Panc1 (cell line): ENCODE measurements at regions not wholly inside any gene's neighbourhood (a gene's known extent, or its start where the extent isn't known, plus 50 kb on each side); places are given as distances from the start of the nearest gene placed in this dataset.

Experiments
- ATAC-seq: fragments of 200-7000 bp; cut with Tn5 transposase; 2 replicates; pipeline ENCODE4 v1.9.1; 2020; ENCODE audit warnings: mild to moderate bottlenecking, moderate library complexity
- BruUV-seq: library from RNA; stranded (reverse); fragments of 400-500 nt; replicated peaks from 2 replicates; lab custom pipeline; 2021; lab: Mats Ljungman, UMichigan
- CTCF ChIA-PET: fragments of 300-600 bp; sonication (Branson Sonifier 250); formaldehyde crosslinking; loops from one replicate; lab custom pipeline; 2022; ENCODE audit warnings: antibody characterized with exemption; lab: Charles Lee
- POLR2A ChIA-PET: fragments of 300-600 bp; sonication (Branson Sonifier 250); formaldehyde crosslinking; loops from one replicate; lab custom pipeline; 2022; ENCODE audit warnings: antibody characterized with exemption; lab: Charles Lee
- DNase-seq: peaks from one replicate; pipeline ENCODE4 v3.0.0-alpha.2; 2010; ENCODE audit warnings: low read depth, low spot score
- H3K27ac ChIP-seq: 2 replicates; pipeline ENCODE4 v1.5.1; 2011; ENCODE audit warnings: mild to moderate bottlenecking, low read length, inconsistent platforms
- H3K27me3 ChIP-seq: fragments of 200-500 bp; sonication (Bioruptor generic); 2 replicates; pipeline ENCODE4 v1.6.0; 2014; ENCODE audit warnings: low read length, inconsistent platforms; ENCODE audit not compliant: control insufficient read depth, insufficient read depth
- H3K36me3 ChIP-seq: fragments of 200-500 bp; sonication (Bioruptor generic); 2 replicates; pipeline ENCODE4 v1.5.1; 2014; ENCODE audit warnings: inconsistent platforms, mild to moderate bottlenecking, low read length, moderate library complexity; ENCODE audit not compliant: control insufficient read depth, insufficient read depth
- H3K4me1 ChIP-seq: 2 replicates; pipeline ENCODE4 v1.5.1; 2011; ENCODE audit warnings: inconsistent platforms, mild to moderate bottlenecking, low read length, moderate library complexity; ENCODE audit not compliant: control insufficient read depth, insufficient read depth
- H3K4me3 ChIP-seq, 2 experiments: 2 replicates each; pipeline ENCODE4 v1.5.1; 2011 to 2012; ENCODE audit warnings: low read depth in 2 of 2, low read length in 2 of 2, mild to moderate bottlenecking in 2 of 2, inconsistent platforms in 1 of 2, moderate library complexity in 1 of 2
- H3K9me3 ChIP-seq: fragments of 200-500 bp; sonication (Bioruptor generic); 2 replicates; pipeline ENCODE4 v1.5.1; 2014; ENCODE audit warnings: low read depth, mild to moderate bottlenecking, inconsistent platforms, low read length, moderate library complexity; ENCODE audit not compliant: control insufficient read depth, insufficient read depth
- POLR2AphosphoS5 ChIP-seq: IDR thresholded peaks from 2 replicates; pipeline ENCODE4 v1.6.1; 2012; ENCODE audit warnings: mild to moderate bottlenecking, low read depth, low read length, moderate library complexity
- REST ChIP-seq, 2 experiments: IDR thresholded peaks; 2 replicates each; pipeline ENCODE4 v1.6.1; 2011 to 2012; ENCODE audit warnings: low read depth in 2 of 2, control low read depth in 1 of 2, low read length in 1 of 2, mild to moderate bottlenecking in 1 of 2, moderate library complexity in 1 of 2; ENCODE audit not compliant: insufficient read depth in 1 of 2
- SIN3A ChIP-seq: IDR thresholded peaks from 2 replicates; pipeline ENCODE4 v1.6.1; 2012; ENCODE audit warnings: low read depth, mild to moderate bottlenecking, low read length, moderate library complexity, borderline replicate concordance; ENCODE audit not compliant: insufficient read depth
- TCF7L2 ChIP-seq: IDR thresholded peaks from 2 replicates; pipeline ENCODE4 v1.6.1; 2011; ENCODE audit warnings: mild to moderate bottlenecking, low read depth, low read length, inconsistent platforms
- in situ Hi-C: cut with HindIII; loops from 2 replicates; pipeline ENCODE4 v1.10.0; 2016; ENCODE audit warnings: low sequenced_read_pairs, low pct_unique_long_range_greater_than_20kb
- intact Hi-C: fragments of 100-400 bp; cut with micrococcal nuclease; formaldehyde crosslinking; loops from one replicate; pipeline ENCODE4 v1.10.0; 2022; ENCODE audit not compliant: unreplicated experiment
- TF ChIP-seq, protein P1 (sequence below): fragments of 450-650 bp; IDR thresholded peaks from 2 replicates; pipeline ENCODE4 v1.5.1; 2017; ENCODE audit warnings: mild to moderate bottlenecking

DNA sequence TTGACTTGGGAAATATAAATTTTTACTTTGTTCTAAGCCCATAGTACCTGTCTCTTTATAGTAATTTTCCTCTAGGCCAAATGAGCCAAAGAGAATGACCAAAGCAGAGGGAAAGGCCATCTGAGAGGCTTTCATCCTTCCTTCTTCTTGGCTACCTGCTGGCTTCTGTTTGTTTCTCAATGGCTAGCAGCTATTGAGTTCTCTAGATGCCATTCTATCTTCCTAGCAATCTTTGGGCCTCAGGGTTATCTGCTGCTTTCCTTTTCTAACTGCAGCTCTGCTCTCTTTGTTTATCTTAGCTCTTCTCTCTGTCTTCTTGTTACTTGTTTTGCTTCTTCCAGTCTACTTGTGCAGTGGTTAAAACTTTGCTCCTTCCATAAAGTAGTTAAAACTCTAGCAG lies 601.1 kb upstream of the NRXN1 start:
- BruUV-seq = no TSS peak
- Histone ChIP-seq H3K27me3 (no peaks in the 10 kb centered on the region), H3K4me1 (no peaks in the 10 kb centered on the region), H3K36me3 (no peaks in the 10 kb centered on the region), H3K27ac (no peak overlapping the region), H3K4me3 (no peak overlapping the region), H3K9me3 (no peaks in the 10 kb centered on the region)
- intact Hi-C loops (no loop called here), in situ Hi-C loops (no loop called here)
- ATAC-seq (no peak), DNase-seq (no peak)
- no peak for TF ChIP-seq TCF7L2
- TF ChIP-seq, protein P1, sequence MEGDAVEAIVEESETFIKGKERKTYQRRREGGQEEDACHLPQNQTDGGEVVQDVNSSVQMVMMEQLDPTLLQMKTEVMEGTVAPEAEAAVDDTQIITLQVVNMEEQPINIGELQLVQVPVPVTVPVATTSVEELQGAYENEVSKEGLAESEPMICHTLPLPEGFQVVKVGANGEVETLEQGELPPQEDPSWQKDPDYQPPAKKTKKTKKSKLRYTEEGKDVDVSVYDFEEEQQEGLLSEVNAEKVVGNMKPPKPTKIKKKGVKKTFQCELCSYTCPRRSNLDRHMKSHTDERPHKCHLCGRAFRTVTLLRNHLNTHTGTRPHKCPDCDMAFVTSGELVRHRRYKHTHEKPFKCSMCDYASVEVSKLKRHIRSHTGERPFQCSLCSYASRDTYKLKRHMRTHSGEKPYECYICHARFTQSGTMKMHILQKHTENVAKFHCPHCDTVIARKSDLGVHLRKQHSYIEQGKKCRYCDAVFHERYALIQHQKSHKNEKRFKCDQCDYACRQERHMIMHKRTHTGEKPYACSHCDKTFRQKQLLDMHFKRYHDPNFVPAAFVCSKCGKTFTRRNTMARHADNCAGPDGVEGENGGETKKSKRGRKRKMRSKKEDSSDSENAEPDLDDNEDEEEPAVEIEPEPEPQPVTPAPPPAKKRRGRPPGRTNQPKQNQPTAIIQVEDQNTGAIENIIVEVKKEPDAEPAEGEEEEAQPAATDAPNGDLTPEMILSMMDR = no peak
- CTCF ChIA-PET = no interaction called here
- POLR2A ChIA-PET = no interaction called here

- Histone ChIP-seq H3K4me1 (no peaks in the 10 kb centered on the region), H3K9me3 (no peaks in the 10 kb centered on the region), H3K27me3 (no peaks in the 10 kb centered on the region), H3K4me3 (no peak overlapping the region), H3K27ac (no peak overlapping the region), H3K36me3 (no peaks in the 10 kb centered on the region)
- CTCF ChIA-PET = no interaction called here
- intact Hi-C loops = no loop called here
- no peak for DNase-seq
- in situ Hi-C loops = no loop called here
- no peak for ATAC-seq
- BruUV-seq = no TSS peak
- POLR2A ChIA-PET = no interaction called here
- TF ChIP-seq, protein P1 = no peak
- no peak for TF ChIP-seq REST (IDR thresholded peaks at IDR 0.05; ENCODE audit: insufficient read depth in 1 of 2, low read depth in 2 of 2, low read length in 1 of 2)
- TF ChIP-seq POLR2AphosphoS5 = no peak
- no peak for TF ChIP-seq TCF7L2
- TF ChIP-seq SIN3A = no peak
Observed at GRCh38 chr2:51629406-51629805, 597.5 kb upstream of the NRXN1 start.

DNA sequence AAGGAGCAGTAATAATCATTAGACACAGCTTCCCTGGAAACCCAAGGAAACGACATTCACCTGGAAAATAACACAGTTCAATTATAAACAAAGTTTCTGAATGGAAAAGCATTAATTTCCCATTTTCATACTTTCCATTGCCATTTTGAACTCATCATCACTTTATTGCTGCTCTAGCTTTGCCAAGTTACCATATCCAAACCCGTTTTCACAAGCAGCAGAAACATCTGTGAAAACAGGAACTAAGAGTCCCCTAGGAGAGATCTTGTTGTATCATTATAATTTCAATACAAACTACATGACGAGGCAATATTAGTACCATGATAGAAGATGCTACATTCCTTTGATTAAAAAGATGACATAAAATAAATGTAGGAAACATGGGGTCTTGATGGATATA lies 597.0 kb upstream of the NRXN1 start:
- no TSS peak for BruUV-seq
- in situ Hi-C loops = no loop called here
- ChIA-PET CTCF (no interaction called here), POLR2A (no interaction called here)
- DNase-seq (no peak), ATAC-seq (no peak)
- H3K9me3 ChIP-seq = no peaks in the 10 kb centered on the region
- no peaks in the 10 kb centered on the region for H3K27me3 ChIP-seq
- H3K27ac ChIP-seq = no peak overlapping the region
- intact Hi-C loops = no loop called here
- H3K4me3 ChIP-seq = no peak overlapping the region
- TF ChIP-seq TCF7L2 (no peak), REST (IDR thresholded peaks at IDR 0.05; ENCODE audit: insufficient read depth in 1 of 2, low read depth in 2 of 2, low read length in 1 of 2) (no peak), SIN3A (no peak), POLR2AphosphoS5 (no peak)
- TF ChIP-seq, protein P1 = no peak
- no peaks in the 10 kb centered on the region for H3K36me3 ChIP-seq
- H3K4me1 ChIP-seq = no peaks in the 10 kb centered on the region
